Breast epithelium (tissue), 4 donors: ENCODE measurements at regions not wholly inside any gene's neighbourhood (a gene's known extent, or its start where the extent isn't known, plus 50 kb on each side); places are given as distances from the start of the nearest gene placed in this dataset.

Source experiments
- DNase-seq, 2 donors: peaks; one replicate each; pipeline ENCODE4 v3.0.0-alpha.2; 2019; ENCODE audit warnings: low spot score in 2 of 2
- H3K27ac ChIP-seq, 2 donors: fragments of 200-600 bp; sonication (generic) in 1 of 2; one replicate each; pipeline ENCODE4 v1.5.1; 2016 to 2019; ENCODE audit warnings: mild to moderate bottlenecking in 1 of 2
- H3K27me3 ChIP-seq, 2 donors: fragments of 200-600 bp; sonication (generic) in 1 of 2; one replicate each; pipeline versions ENCODE4 v1.5.1 to v1.6.0; 2017 to 2019; ENCODE audit warnings: control low read depth in 1 of 2, mild to moderate bottlenecking in 1 of 2
- H3K36me3 ChIP-seq: fragments of 200-600 bp; one replicate; pipeline ENCODE4 v1.5.1; 2019
- H3K4me1 ChIP-seq, 2 donors: fragments of 200-600 bp; sonication (generic); one replicate each; pipeline ENCODE4 v1.5.1; 2016 to 2019; ENCODE audit warnings: control low read depth in 1 of 2
- H3K4me3 ChIP-seq, 3 donors: fragments of 200-600 bp; sonication (generic); 1 replicate in 2 of 3; 2 replicates in 1 of 3; pipeline ENCODE4 v1.5.1; 2016 to 2019; ENCODE audit warnings: mild to moderate bottlenecking in 3 of 3, moderate library complexity in 2 of 3
- H3K9me3 ChIP-seq, 2 donors: fragments of 200-600 bp; sonication (generic) in 1 of 2; one replicate each; pipeline ENCODE4 v1.5.1; 2016 to 2019; ENCODE audit warnings: control low read depth in 1 of 2
- POLR2A ChIP-seq: fragments of 450-650 bp; IDR thresholded peaks from one replicate; pipeline ENCODE4 v1.6.1; 2016; ENCODE audit warnings: antibody characterized with exemption, mild to moderate bottlenecking, moderate library complexity
- POLR2AphosphoS5 ChIP-seq, 3 donors: sonication (generic); formaldehyde crosslinking; IDR thresholded peaks; one replicate each; pipeline ENCODE4 v1.6.1; 2017; ENCODE audit warnings: antibody characterized with exemption in 3 of 3
- intact Hi-C: fragments of 100-400 bp; cut with DNase I; formaldehyde crosslinking; loops from one replicate; pipeline ENCODE4 v1.15.1; 2023; ENCODE audit warnings: low total_unique reads
- TF ChIP-seq, protein P1 (sequence below), 3 donors: fragments of 450-650 bp; IDR thresholded peaks; one replicate each; pipeline ENCODE4 v1.5.1; 2016 to 2017; ENCODE audit warnings: antibody characterized with exemption in 3 of 3, mild to moderate bottlenecking in 3 of 3, moderate library complexity in 3 of 3

- Histone ChIP-seq H3K4me3 (no peak overlapping the region), H3K36me3 (no peaks in the 10 kb centered on the region), H3K9me3 (peaks cover 0 to 20% of the 10 kb centered on the region in 2 donors), H3K4me1 (no peaks in the 10 kb centered on the region), H3K27ac (no peak overlapping the region), H3K27me3 (no peaks in the 10 kb centered on the region)
- TF ChIP-seq, protein P1, sequence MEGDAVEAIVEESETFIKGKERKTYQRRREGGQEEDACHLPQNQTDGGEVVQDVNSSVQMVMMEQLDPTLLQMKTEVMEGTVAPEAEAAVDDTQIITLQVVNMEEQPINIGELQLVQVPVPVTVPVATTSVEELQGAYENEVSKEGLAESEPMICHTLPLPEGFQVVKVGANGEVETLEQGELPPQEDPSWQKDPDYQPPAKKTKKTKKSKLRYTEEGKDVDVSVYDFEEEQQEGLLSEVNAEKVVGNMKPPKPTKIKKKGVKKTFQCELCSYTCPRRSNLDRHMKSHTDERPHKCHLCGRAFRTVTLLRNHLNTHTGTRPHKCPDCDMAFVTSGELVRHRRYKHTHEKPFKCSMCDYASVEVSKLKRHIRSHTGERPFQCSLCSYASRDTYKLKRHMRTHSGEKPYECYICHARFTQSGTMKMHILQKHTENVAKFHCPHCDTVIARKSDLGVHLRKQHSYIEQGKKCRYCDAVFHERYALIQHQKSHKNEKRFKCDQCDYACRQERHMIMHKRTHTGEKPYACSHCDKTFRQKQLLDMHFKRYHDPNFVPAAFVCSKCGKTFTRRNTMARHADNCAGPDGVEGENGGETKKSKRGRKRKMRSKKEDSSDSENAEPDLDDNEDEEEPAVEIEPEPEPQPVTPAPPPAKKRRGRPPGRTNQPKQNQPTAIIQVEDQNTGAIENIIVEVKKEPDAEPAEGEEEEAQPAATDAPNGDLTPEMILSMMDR (IDR thresholded peaks at IDR 0.05) = no peak
- TF ChIP-seq POLR2AphosphoS5 (IDR thresholded peaks at IDR 0.05) (no peak), POLR2A (no peak)
- no peak for DNase-seq
- intact Hi-C loops = no loop called here
Observed at GRCh38 chr4:127113844-127114362, 518.9 kb upstream of the INTU start.

GRCh38 chr4:127118681-127119080 is 514.1 kb upstream of the INTU start:
- no peak for TF ChIP-seq POLR2AphosphoS5 (IDR thresholded peaks at IDR 0.05)
- no peak for TF ChIP-seq POLR2A
- TF ChIP-seq, protein P1 (IDR thresholded peaks at IDR 0.05) = no peak
- H3K4me3 ChIP-seq = no peak overlapping the region
- no peaks in the 10 kb centered on the region for H3K27me3 ChIP-seq
- DNase-seq = no peak
- no peaks in the 10 kb centered on the region for H3K36me3 ChIP-seq
- H3K9me3 ChIP-seq = peaks cover 0 to 8% of the 10 kb centered on the region in 2 donors
- H3K27ac ChIP-seq = no peak overlapping the region
- no peaks in the 10 kb centered on the region for H3K4me1 ChIP-seq
- intact Hi-C loops = no loop called here

DNA sequence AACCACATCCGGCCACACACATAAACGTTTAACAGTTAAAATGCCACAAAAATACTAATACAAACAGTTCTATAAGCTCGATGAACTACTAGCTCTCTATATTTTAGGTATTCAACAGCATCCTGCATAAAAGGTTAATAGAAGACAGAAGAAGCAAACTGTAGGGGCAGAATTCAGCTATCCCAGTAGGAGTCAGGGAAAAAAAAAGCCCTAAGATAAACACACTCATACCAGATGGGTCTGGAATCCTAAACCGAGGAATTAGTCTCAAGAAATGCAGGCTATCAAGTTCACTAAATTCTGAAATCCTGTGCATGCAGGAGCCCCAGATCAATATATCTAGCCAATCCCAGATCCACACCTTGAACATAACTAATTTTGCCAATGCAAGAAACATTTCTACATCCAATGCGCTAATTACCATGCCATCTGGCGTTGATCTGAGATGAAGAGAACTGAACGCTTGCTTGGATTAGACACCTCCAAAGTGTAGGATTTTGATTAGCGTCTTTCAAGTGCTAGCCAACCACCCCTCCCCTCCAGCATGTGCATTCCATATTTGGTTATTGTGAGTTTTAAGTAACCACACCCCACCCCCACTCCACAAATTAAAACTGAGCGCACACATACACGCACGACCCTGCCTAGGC is 512.2 kb upstream of the INTU start:
- TF ChIP-seq, protein P1 (IDR thresholded peaks at IDR 0.05) = no peak
- TF ChIP-seq POLR2A (no peak), POLR2AphosphoS5 (IDR thresholded peaks at IDR 0.05) (no peak)
- Histone ChIP-seq H3K36me3 (no peaks in the 10 kb centered on the region), H3K4me1 (no peaks in the 10 kb centered on the region), H3K9me3 (no peaks in the 10 kb centered on the region), H3K27me3 (no peaks in the 10 kb centered on the region), H3K27ac (no peak overlapping the region), H3K4me3 (no peak overlapping the region)
- no peak for DNase-seq
- intact Hi-C loops = no loop called here

DNA sequence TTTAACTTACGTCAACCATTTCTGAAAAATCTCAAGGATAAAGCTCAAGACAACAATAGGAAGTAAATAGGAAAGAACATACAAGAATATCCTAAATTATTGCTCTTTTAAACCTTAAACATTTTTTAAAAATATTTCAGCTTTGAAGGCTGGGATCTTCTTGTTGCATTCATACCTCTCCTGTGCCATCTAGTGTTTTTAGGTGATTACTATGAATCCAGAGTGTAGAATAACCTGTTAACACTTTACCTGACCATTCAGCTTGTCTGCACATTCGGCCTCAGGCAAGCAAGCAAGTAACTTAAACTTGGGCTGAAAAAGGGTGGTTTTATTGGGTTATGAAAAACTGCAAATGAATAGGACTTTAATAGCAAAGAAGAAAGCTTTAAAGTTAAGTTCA is 507.8 kb upstream of the INTU start:
- no peak overlapping the region for H3K4me3 ChIP-seq
- H3K9me3 ChIP-seq = no peaks in the 10 kb centered on the region
- no peak for DNase-seq
- H3K27ac ChIP-seq = no peak overlapping the region
- no peaks in the 10 kb centered on the region for H3K36me3 ChIP-seq
- TF ChIP-seq, protein P1 (IDR thresholded peaks at IDR 0.05) = no peak
- TF ChIP-seq POLR2A = no peak
- TF ChIP-seq POLR2AphosphoS5 (IDR thresholded peaks at IDR 0.05) = no peak
- no peaks in the 10 kb centered on the region for H3K4me1 ChIP-seq
- intact Hi-C loops = no loop called here
- no peaks in the 10 kb centered on the region for H3K27me3 ChIP-seq

GRCh38 chr4:127126718-127127117 is 506.0 kb upstream of the INTU start:
- H3K4me1 ChIP-seq = no peaks in the 10 kb centered on the region
- no peak for TF ChIP-seq POLR2AphosphoS5 (IDR thresholded peaks at IDR 0.05)
- TF ChIP-seq, protein P1 (IDR thresholded peaks at IDR 0.05) = no peak
- TF ChIP-seq POLR2A = no peak
- no peaks in the 10 kb centered on the region for H3K9me3 ChIP-seq
- no peaks in the 10 kb centered on the region for H3K27me3 ChIP-seq
- H3K27ac ChIP-seq = no peak overlapping the region
- intact Hi-C loops = no loop called here
- DNase-seq = no peak
- H3K4me3 ChIP-seq = no peak overlapping the region
- no peaks in the 10 kb centered on the region for H3K36me3 ChIP-seq
